ENCODE measurements at regions not wholly inside any gene's neighbourhood (a gene's known extent, or its start where the extent isn't known, plus 50 kb on each side); places are given as distances from the start of the nearest gene placed in this dataset.

DNA sequence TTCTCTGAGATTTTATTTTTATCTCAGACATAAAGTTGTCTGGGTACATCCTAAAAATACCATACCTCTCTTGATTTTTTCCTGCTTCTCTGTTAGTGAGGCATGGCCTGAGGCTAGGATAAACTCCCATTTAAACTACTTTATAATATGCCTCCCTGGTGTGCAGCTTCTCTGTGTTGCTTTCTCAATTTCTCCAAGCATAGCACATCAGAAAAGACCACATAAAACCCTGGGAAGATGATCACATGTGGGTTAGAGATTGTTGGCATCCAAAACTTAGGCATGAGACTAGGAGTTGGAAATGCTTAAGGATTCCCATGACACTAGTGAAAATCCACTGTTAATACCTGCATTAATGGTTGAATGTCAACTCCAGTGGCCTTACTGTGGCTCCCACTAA lies 254.6 kb downstream of the RND3 start:
- ATAC-seq: no peak
- TF ChIP-seq CSDC2 (CRISPR knock-in tag; IDR thresholded peaks at IDR 0.05) (no peak), PPARA (CRISPR knock-in tag; IDR thresholded peaks at IDR 0.05; ENCODE audit: borderline replicate concordance) (no peak), ARNTL (CRISPR knock-in tag; IDR thresholded peaks at IDR 0.05; ENCODE audit: borderline replicate concordance, low read depth) (no peak), ZFP30 (CRISPR knock-in tag; IDR thresholded peaks at IDR 0.05) (no peak), ZNF8 (CRISPR knock-in tag; IDR thresholded peaks at IDR 0.05) (no peak), ISL1 (CRISPR knock-in tag; IDR thresholded peaks at IDR 0.05) (no peak), TOX (CRISPR knock-in tag; IDR thresholded peaks at IDR 0.05; ENCODE audit: borderline replicate concordance) (no peak), ZNF70 (CRISPR knock-in tag; IDR thresholded peaks at IDR 0.05) (no peak), ZNF565 (CRISPR knock-in tag; conservative IDR thresholded peaks at IDR 0.05; ENCODE audit: low read depth) (no peak), TCF4 (CRISPR knock-in tag; IDR thresholded peaks at IDR 0.05; ENCODE audit: borderline replicate concordance) (no peak), ESRRG (CRISPR knock-in tag; IDR thresholded peaks at IDR 0.05) (no peak), OSR1 (CRISPR knock-in tag; IDR thresholded peaks at IDR 0.05) (no peak), SNAI2 (CRISPR knock-in tag; IDR thresholded peaks at IDR 0.05) (no peak)
- TF ChIP-seq, protein P1, sequence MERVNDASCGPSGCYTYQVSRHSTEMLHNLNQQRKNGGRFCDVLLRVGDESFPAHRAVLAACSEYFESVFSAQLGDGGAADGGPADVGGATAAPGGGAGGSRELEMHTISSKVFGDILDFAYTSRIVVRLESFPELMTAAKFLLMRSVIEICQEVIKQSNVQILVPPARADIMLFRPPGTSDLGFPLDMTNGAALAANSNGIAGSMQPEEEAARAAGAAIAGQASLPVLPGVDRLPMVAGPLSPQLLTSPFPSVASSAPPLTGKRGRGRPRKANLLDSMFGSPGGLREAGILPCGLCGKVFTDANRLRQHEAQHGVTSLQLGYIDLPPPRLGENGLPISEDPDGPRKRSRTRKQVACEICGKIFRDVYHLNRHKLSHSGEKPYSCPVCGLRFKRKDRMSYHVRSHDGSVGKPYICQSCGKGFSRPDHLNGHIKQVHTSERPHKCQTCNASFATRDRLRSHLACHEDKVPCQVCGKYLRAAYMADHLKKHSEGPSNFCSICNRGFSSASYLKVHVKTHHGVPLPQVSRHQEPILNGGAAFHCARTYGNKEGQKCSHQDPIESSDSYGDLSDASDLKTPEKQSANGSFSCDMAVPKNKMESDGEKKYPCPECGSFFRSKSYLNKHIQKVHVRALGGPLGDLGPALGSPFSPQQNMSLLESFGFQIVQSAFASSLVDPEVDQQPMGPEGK (CRISPR knock-in tag; IDR thresholded peaks at IDR 0.05; ENCODE audit: borderline replicate concordance): no peak
- TF ChIP-seq, protein P2, sequence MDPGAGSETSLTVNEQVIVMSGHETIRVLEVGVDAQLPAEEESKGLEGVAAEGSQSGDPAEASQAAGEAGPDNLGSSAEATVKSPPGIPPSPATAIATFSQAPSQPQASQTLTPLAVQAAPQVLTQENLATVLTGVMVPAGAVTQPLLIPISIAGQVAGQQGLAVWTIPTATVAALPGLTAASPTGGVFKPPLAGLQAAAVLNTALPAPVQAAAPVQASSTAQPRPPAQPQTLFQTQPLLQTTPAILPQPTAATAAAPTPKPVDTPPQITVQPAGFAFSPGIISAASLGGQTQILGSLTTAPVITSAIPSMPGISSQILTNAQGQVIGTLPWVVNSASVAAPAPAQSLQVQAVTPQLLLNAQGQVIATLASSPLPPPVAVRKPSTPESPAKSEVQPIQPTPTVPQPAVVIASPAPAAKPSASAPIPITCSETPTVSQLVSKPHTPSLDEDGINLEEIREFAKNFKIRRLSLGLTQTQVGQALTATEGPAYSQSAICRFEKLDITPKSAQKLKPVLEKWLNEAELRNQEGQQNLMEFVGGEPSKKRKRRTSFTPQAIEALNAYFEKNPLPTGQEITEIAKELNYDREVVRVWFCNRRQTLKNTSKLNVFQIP (CRISPR knock-in tag; IDR thresholded peaks at IDR 0.05; ENCODE audit: borderline replicate concordance, low read depth): no peak
- TF ChIP-seq, protein P3, sequence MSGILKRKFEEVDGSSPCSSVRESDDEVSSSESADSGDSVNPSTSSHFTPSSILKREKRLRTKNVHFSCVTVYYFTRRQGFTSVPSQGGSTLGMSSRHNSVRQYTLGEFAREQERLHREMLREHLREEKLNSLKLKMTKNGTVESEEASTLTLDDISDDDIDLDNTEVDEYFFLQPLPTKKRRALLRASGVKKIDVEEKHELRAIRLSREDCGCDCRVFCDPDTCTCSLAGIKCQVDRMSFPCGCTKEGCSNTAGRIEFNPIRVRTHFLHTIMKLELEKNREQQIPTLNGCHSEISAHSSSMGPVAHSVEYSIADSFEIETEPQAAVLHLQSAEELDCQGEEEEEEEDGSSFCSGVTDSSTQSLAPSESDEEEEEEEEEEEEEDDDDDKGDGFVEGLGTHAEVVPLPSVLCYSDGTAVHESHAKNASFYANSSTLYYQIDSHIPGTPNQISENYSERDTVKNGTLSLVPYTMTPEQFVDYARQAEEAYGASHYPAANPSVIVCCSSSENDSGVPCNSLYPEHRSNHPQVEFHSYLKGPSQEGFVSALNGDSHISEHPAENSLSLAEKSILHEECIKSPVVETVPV (CRISPR knock-in tag; IDR thresholded peaks at IDR 0.05): no peak
- TF ChIP-seq, protein P4, sequence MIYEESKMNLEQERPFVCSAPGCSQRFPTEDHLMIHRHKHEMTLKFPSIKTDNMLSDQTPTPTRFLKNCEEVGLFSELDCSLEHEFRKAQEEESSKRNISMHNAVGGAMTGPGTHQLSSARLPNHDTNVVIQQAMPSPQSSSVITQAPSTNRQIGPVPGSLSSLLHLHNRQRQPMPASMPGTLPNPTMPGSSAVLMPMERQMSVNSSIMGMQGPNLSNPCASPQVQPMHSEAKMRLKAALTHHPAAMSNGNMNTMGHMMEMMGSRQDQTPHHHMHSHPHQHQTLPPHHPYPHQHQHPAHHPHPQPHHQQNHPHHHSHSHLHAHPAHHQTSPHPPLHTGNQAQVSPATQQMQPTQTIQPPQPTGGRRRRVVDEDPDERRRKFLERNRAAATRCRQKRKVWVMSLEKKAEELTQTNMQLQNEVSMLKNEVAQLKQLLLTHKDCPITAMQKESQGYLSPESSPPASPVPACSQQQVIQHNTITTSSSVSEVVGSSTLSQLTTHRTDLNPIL (CRISPR knock-in tag; IDR thresholded peaks at IDR 0.05; ENCODE audit: low read depth): no peak

DNA sequence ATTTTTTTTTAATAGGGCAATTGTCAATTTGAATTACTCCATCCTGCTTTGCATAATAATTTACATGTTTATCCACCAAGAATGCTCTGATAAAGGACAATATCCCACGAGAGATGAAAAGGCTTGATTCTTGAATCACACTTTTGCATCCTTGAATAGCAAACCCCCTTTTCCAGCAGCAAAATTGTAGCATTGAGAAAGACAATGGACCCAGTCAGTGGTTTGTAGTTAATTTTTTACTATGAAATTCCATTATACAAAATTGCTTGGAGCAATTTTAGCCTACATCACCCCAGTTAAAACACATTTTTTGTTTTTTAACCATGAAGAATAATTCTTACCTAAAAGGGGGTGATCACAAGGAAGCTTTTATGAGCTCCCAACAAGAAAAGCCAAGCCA lies 255.1 kb downstream of the RND3 start:
- ATAC-seq: no peak
- TF ChIP-seq SNAI2 (CRISPR knock-in tag; IDR thresholded peaks at IDR 0.05): no peak
- TF ChIP-seq, protein P2 (CRISPR knock-in tag; IDR thresholded peaks at IDR 0.05; ENCODE audit: borderline replicate concordance, low read depth): no peak
- TF ChIP-seq, protein P5, sequence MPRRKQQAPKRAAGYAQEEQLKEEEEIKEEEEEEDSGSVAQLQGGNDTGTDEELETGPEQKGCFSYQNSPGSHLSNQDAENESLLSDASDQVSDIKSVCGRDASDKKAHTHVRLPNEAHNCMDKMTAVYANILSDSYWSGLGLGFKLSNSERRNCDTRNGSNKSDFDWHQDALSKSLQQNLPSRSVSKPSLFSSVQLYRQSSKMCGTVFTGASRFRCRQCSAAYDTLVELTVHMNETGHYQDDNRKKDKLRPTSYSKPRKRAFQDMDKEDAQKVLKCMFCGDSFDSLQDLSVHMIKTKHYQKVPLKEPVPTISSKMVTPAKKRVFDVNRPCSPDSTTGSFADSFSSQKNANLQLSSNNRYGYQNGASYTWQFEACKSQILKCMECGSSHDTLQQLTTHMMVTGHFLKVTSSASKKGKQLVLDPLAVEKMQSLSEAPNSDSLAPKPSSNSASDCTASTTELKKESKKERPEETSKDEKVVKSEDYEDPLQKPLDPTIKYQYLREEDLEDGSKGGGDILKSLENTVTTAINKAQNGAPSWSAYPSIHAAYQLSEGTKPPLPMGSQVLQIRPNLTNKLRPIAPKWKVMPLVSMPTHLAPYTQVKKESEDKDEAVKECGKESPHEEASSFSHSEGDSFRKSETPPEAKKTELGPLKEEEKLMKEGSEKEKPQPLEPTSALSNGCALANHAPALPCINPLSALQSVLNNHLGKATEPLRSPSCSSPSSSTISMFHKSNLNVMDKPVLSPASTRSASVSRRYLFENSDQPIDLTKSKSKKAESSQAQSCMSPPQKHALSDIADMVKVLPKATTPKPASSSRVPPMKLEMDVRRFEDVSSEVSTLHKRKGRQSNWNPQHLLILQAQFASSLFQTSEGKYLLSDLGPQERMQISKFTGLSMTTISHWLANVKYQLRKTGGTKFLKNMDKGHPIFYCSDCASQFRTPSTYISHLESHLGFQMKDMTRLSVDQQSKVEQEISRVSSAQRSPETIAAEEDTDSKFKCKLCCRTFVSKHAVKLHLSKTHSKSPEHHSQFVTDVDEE (CRISPR knock-in tag; IDR thresholded peaks at IDR 0.05): no peak

DNA sequence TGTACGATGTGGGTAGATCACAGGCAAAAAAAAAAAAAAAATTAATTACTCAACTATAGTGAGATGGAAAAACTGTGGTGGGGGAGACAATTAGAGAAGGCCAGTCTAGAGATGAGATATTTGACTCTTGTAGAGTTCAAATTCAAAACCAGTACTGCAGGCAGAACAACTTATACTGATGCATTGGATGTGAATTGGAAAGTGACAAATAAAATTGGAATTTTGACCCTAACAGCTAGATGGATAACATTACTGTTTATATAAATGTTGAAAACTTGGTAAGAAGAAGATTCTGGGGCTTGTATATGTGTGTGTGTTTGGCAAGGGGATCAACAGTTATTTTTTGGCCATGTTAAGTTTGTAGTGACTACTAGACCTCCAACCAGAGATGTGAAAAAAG lies 256.9 kb downstream of the RND3 start:
- no peak for ATAC-seq
- TF ChIP-seq CSDC2 (CRISPR knock-in tag; IDR thresholded peaks at IDR 0.05) (no peak), PPARA (CRISPR knock-in tag; IDR thresholded peaks at IDR 0.05; ENCODE audit: borderline replicate concordance) (no peak), OSR1 (CRISPR knock-in tag; IDR thresholded peaks at IDR 0.05) (no peak), GLIS3 (CRISPR knock-in tag; IDR thresholded peaks at IDR 0.05) (no peak), ZC3H10 (CRISPR knock-in tag; IDR thresholded peaks at IDR 0.05) (no peak), ZNF8 (CRISPR knock-in tag; IDR thresholded peaks at IDR 0.05) (no peak), ZNF565 (CRISPR knock-in tag; conservative IDR thresholded peaks at IDR 0.05; ENCODE audit: low read depth) (no peak), ZFP30 (CRISPR knock-in tag; IDR thresholded peaks at IDR 0.05) (no peak)
- TF ChIP-seq, protein P1 (CRISPR knock-in tag; IDR thresholded peaks at IDR 0.05; ENCODE audit: borderline replicate concordance): no peak
- TF ChIP-seq, protein P2 (CRISPR knock-in tag; IDR thresholded peaks at IDR 0.05; ENCODE audit: borderline replicate concordance, low read depth): no peak

All from SK-N-SH treated with all-trans-retinoic acid at 6 μM for 48 hours (cell line).